GM21447 (cell line): ENCODE measurements at regions not wholly inside any gene's neighbourhood (a gene's known extent, or its start where the extent isn't known, plus 50 kb on each side); places are given as distances from the start of the nearest gene placed in this dataset.
"Not testable (repeated sequence)": the region's sequence is repeated elsewhere in the genome, so short reads cannot be mapped to it uniquely, and the experiment has no call there.

ENCODE experiments used
- ATAC-seq: cut with Tn5 transposase; IDR thresholded peaks from one replicate; pipeline ENCODE4 v1.9.1; 2021; ENCODE audit not compliant: unreplicated experiment

DNA sequence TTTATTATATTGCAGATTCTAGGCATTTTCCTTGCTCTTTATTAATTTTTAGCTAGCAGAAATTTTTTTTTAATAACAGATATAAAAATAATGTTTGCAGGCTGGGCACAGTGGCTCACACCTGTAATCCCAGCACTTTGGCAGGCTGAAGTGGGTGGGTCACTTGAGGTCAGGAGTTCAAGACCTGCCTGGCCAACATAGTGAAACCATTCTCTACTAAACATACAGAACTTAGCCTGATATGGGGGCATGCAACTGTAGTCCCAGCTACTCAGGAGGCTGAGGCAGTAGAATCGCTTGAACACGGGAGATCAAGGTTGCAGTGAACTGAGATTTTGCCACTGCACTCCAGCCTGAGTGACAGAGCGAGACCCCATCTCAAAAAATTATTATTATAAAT, 304.6 kb upstream of the KCND2 start:
- ATAC-seq = not testable (repeated sequence)

DNA sequence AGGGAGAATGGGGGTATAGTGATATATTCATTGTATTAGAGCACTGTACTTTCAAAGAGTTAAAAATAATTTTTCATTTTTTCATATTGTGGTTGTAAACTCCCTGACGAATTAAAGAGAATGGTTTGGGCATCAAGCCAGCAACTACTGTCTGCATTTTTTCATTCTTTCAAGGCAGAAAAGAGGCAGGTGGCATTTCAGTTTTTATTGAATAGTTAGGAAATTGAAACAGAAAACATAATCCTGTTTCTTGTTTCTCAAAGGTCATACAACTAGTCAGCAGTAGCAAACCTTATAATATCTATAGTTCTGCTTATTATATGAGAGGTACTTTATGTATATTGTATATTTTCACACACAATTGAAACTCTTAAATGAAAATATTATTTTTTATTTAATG, 303.9 kb upstream of the KCND2 start:
- no peak for ATAC-seq

DNA sequence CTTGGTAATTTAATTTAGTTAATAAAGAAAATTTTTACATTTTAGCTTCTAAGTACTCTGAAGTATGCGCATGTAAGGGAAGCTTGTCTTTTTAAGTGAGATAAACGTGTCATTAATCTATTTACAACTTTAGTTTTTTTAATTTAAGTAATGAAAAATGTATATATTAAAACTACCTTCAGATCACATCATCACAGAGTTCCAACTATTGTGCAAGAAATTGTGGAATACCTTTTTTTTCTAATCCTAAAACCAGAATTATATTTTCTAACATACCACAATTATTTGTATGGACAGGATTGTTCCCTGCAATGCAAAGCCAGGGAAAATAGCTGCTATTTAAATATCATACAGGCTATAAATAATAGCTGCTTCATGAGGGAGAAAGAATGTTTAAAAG, 303.2 kb upstream of the KCND2 start:
- ATAC-seq = no peak

DNA sequence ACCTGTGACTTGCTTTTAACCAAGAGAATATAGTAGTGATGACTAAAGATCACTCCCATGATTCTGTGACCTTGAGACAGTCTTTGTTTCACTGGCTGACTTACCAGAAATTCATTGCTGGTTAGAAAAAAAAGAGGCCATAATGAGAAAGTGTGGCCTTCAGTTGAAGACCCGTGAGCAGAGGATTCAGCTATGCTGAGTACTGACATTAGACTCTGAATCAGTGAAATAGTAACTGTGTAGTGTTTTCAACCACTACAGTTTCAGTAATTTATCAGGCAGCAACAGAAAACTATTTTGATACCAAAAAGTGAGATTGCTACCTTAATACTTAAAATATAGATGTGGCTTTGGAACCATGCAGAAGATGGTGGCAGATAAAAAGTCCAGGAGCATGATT, 298.0 kb upstream of the KCND2 start:
- no peak for ATAC-seq

DNA sequence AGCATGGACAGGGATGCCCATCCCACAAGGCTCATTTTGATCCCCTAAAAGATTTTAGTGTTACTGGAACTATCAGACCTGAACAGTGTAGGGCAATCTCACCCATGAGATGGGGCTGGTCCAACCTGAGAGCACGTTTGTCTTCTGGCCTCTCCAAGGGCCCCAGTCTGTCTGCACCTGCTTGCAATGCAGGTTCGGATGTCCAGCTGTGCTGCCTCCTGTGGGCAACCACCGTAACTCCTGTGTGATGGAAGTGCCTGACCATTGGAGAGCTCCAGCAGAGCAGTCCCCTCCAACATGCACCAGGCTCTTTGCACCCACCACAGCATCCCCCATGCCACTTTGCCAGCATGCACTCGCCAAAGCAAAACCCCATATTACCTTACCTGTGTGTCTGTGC, 290.1 kb upstream of the KCND2 start:
- no peak for ATAC-seq

DNA sequence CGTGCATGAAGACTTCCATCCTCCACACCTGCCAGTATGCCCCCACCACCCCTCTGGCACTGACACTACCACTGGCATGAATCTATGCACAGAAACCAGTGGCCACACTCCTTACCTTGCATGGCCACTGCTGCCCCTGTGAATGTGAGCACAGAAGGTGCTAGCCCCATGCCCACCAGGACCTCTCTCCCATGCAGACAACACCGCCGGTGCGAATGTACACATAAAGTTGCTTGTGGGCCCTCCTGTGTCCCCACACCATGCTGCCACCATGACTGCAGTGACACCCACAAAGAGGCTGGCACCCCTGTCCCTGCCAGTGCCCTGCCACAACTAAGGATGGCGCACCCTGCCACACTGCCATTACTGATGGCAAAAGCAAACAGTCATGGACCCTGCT, 289.5 kb upstream of the KCND2 start:
- ATAC-seq = no peak

DNA sequence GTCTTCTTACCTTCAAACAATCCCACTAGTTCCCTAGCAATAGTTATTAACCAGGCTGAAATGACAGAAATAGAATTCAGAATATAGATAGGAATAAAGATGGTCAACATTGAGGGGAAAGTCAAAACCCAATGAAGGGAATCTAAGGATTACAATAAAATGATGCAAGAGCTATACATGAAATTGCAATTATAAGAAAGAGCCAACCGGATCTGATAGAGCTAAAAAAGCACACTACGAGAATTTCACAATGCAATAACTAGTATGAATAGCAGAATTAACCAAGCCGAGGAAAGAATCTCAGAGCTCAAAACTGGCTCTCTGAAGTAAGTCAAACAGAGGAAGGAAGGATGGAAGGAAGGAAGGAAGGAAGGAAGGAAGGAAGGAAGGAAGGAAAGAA, 288.7 kb upstream of the KCND2 start:
- ATAC-seq = no peak

DNA sequence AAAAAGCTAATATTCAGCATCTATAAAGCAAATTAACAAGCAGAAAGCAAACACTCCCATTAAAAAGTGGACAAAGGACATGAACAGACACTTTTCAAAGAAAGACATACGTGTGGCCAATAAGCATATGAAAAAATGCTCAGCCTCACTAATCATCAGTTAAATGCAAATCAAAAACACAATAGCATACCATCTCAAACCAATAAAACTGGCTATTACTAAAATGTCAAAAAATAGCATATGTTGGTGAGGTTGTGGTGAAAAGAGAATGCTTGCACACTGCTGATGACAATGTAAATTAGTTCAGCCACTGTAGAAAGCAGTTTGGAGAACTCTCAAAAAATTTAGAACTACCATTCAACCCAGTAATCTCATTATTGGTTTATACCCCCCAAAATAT, 284.6 kb upstream of the KCND2 start:
- no peak for ATAC-seq

DNA sequence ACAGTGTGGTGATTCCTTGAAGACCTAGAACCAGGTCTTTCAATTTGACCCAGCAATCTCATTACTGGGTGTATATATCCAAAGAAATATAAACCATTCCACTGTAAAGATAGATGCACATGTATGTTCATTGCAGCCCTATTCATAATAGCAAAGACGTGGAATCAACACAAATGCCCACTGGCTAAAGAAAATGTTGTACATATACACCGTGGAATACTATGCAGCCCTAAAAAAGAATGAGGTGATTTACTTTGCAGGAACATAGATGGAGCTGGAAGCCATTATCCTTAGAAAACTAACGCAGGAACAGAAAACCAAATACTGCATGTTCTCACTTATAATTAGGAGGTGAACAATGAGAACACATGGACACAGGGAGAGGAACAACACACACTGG, 278.0 kb upstream of the KCND2 start:
- ATAC-seq = no peak

DNA sequence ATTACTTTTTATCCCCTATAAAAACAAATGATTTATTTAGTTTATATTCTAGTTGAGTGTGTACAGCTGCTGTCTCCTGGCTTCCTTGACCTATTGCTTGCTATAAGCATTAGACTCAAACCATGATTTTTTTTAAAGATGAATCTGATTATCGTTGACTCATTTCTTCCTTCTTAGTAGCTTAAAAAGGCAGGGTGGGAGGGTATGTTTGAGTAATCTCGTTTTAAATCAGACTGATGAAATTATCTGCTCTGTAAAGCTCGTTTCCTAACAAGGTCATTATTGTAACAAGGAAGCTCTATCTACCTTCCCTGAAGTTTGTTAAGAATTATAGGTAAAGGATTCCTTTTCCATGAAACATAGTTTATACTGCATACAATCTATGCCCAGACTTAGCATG, 276.3 kb upstream of the KCND2 start:
- no peak for ATAC-seq

DNA sequence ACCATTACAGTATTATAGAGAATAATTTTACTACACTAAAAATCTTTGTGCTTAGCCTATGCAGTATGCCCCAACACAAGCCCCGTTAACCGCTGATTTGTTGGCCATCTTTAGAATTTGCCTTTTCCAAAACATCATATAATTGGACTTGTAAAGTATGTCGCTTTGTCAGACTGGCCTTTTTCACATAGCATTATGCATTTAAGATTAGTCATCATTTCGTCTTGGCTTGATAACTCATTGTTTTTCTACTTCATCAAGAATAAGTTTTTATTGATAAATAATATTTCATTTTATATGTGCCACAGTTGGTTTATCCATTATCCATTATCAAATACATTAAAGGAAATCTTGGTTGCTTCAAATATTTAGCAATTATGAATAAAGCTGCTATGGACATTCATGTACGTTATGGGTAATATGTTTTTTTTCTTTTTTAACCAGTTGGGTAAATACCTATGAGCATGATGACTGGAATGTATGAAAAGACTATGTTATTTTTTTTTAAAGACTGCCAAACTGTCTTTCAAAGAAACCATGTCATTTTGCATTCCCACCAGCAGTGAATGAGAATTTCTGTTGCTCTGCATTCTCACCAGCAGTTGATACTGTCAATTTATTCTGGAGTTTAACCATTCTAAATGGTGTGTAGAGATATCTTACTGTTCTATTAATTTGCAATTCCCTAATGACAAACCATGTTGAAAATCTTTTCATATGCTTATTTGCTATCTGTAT, 273.1 kb upstream of the KCND2 start:
- ATAC-seq = no peak

DNA sequence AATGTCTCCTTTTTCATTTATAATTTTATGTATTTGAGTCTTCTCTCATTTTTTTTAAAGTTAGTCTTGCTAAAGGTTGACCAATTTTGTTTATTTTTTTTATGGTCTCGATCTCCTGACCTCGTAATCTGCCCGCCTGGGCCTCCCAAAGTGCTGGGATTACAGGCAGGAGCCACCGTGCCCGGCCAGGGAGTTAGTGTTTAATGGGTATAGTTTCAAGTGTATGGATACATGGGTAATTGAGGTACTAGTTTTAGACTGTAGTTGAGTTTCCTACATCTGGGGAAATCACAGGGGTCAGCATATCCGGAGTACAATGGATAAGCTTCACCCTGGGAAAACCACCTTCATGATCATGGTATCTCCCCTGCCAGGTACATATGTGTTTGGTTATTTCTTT, 267.3 kb upstream of the KCND2 start:
- ATAC-seq = no peak

DNA sequence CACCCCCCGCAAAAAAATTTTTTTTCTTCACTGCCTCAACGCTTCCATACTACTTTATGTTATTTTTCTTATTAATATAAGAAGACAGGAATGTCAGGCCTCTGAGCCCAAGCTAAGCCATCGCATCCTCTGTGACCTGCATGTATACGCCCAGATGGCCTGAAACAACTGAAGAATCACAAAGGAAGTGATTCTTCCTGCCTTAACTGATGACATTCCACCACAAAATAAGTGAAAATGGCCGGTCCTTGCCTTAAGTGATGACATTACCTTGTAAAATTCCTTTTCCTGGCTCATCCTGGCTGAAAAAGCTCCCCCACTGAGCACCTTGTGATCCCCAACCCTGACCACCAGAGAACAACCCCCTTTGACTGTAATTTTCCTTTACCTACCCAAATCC, 258.7 kb upstream of the KCND2 start:
- not testable (repeated sequence) for ATAC-seq

DNA sequence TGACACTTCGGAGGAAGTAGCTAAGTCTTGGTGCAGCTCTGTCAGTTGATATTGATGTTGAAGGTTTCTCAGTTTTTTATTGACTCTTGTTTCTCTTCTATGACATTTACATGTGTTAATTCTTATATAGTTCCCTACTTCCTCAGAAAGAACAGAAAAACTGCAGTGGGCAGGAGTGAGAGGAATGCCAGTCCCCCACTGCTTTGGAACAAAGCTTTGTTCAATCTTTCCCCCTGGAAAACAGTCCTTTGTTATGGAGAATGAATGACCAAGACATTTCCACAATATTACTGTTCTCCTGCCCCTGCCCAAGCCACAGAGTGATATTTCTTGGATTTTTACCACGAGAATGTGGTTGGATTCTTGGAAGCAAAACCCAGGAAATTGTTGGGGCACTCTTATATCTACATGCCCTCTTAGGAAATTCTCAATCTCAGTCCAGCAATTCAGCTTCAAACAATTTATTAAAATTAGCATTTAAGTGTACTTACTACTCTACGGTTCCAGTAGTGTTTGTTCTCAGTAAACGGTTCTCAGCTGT, 258.0 kb upstream of the KCND2 start:
- ATAC-seq = no peak

DNA sequence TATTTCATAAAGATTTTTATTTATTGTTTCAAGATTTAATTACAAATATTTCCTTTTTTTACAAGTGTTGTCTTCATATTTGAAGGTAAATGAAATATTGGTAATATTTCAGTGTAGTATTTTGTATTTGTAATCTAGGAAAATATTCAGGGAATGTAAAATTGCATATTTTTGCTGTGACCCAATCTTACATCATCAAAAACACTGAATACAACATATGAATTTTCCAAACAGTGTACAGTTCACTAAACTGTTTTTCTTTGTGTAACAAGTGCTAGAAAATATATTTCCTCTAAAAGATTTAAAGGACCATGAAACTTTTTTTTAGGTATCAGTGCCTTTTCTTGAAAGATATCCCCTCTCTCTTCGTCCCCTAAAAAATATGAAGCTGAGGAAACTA, 251.9 kb upstream of the KCND2 start:
- no peak for ATAC-seq

DNA sequence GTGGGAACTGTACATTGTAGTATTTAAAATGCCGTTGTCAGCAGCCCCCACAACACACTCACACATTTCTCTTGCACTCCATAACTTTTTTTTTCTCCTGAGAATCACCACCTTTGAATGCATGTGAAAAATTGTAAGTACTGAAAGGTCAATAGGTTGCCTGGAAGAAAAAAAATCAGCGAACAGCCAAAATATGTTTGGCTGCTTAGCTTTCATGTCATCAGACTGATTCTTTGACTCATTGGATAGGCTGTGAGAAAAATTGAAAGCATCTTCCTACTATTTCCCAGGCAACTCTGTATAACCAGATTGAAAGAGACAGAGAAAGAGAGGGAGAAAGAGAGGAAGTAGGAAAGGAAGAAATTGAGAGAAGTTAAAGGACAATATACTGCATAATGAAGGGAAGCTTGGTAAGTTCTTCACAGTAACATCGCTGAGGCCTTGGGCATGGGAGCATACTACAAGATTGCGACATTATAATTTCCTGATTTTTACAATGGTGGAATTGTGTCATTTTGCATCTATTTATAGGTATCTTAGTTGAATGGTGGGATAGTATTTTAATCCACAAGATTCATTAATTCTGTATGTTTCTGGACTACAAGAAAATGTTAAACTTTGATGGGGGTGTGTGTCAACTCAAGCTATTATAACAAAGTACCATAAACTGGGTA, 249.3 kb upstream of the KCND2 start:
- ATAC-seq = no peak

DNA sequence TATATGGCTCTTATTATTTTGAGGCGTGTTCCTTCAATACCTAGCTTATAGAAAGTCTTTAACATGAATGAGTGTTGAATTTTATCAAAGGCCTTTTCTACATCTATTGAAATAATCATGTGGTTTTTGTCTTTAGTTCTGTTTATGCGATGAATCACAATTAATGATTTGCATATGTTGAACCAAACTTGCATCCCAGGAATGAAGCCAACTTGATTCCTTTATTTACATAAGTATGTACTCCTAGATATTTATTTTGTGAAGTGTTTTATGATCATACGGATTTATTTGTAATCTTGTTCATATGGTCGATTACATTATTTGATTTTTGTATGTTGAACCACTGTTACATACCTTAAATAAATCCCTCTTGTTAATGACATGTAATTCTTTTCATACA, 244.3 kb upstream of the KCND2 start:
- ATAC-seq = no peak

DNA sequence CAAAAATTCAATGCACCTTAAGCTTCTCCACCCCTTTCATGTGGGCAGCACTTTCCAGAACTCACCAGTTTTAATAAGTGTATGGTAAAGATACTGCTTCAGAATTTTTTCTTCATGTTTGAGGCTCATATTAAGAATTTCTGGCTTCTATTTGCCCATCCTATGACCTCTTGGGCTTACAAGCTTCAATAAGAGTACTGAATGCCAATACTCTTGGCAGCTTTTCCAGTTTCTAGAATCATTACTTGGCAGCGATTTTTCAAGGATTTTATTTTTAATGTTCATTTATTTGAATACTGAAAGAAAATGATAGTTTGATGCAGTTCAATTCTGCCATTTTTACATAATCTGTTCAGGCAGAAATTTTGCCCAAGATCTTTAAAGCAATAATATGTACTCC, 242.1 kb upstream of the KCND2 start:
- no peak for ATAC-seq

DNA sequence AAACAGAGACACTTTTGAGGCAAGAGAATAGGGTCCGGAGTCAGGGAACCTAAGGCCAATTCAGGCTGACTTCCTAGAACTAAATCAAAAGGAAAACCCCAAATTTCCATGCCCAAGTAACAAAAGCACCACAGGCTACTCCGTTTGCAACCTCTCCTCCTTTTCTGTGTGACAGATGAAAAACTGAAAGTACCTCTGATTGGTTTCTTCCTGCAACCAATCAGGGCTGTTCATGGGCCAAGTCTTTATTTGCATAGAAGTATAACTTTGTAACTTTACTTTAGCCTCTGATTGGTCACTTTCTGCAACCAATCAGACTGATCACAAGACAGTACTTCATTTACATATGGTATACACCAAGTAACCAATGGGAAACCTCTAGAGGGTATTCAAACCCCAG, 239.9 kb upstream of the KCND2 start:
- no peak for ATAC-seq

DNA sequence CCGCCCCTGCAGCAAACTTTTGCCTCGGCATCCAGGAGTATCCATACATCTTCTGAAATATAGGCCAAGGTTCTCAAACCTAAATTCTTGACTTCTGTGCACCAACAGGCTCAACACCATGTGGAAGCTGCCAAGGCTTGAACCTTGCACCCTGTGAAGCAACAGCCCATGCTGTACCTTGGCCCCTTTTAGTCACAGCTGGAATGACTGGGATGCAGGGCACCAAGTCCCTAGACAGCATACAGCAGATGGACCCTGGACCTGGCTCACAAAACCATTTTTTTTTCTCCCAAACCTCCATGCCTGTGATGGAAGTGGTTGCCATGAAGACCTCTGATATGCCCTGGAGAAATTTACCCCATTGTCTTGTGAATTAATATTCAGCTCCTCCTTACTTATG, 233.8 kb upstream of the KCND2 start:
- no peak for ATAC-seq

DNA sequence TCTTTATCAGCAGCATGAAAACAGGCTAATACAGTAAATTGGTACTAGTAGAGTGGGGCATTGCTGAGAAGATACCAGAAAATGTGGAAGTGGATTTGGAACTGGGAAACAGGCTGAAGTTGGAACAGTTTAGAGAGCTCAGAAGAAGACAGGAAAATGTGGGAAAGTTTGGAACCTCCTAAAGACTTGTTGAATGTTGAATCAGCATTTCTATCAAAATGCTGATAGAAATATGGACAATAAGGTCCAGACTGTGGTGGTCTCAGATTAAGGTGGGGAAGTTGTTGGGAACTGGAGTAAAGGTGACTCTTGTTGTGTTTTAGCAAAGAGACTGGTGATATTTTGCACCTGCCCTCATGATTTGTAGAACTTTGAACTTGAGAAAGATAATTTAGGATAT, 231.2 kb upstream of the KCND2 start:
- no peak for ATAC-seq

DNA sequence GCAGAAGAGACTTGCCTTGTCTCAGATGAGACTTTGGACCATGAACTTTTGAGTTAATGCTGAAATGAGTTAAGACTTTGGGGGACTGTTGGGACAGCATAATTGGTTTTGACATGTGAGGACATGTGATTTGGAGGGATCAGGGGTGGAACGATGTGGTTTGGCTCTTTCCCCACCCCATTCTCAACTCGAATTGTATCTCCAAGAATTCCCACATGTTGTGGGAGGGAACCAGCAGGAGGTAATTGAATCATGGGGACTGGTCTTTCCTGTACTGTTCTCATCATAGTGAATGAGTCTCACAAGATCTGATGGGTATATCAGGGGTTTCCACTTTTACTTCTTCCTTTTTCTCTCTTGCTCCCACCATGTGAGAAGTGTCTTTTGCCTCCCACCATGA, 229.7 kb upstream of the KCND2 start:
- ATAC-seq = no peak

DNA sequence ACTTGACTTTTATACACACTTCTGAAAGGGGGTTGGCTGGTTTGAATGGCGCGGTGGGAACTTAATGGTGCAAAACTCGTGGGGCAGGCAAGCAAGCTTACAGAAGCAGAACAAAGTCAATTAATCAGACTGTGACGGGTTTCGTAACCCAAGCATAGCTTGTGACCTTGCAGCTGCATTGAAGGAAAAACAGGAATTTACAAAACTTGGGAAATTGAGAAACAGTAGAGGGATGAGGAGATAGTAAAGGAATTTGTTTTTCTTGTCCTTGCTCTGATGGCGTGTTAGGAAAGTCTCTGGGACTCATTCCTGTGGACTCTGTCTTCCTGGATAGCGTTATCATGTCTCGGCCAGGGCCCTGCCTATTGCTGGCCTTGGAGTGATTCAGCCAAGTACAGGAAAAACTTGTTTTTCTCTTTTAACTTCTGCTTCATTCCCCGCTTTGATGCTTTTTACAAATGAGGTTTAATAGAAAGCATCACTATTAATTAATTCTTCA, 220.0 kb upstream of the KCND2 start:
- no peak for ATAC-seq
